Activated naive CD8-positive, alpha-beta T cell (primary cell): ENCODE measurements at regions not wholly inside any gene's neighbourhood (a gene's known extent, or its start where the extent isn't known, plus 50 kb on each side); places are given as distances from the start of the nearest gene placed in this dataset.

Source experiments
- H3K27ac Mint-ChIP-seq: one replicate; pipeline ENCODE4 v1.8.0; 2021; ENCODE audit warnings: mixed read lengths
- H3K27me3 Mint-ChIP-seq: one replicate; pipeline ENCODE4 v1.8.0; 2021; ENCODE audit warnings: mixed read lengths
- H3K36me3 Mint-ChIP-seq: one replicate; pipeline ENCODE4 v1.8.0; 2021; ENCODE audit warnings: mixed read lengths
- H3K4me1 Mint-ChIP-seq: one replicate; pipeline ENCODE4 v1.8.0; 2021; ENCODE audit warnings: low read depth, mixed read lengths
- H3K4me3 Mint-ChIP-seq: one replicate; pipeline ENCODE4 v1.8.0; 2021; ENCODE audit warnings: mild to moderate bottlenecking, mixed read lengths
- H3K9me3 Mint-ChIP-seq: one replicate; pipeline ENCODE4 v1.8.0; 2021; ENCODE audit warnings: low read depth, mixed read lengths

GRCh38 chr3:70580021-70580420 is 267.6 kb upstream of the MDFIC2 start:
- H3K36me3 Mint-ChIP-seq: no peaks in the 10 kb centered on the region
- no peak overlapping the region for H3K4me3 Mint-ChIP-seq
- no peak overlapping the region for H3K27ac Mint-ChIP-seq
- peaks cover 23% of the 10 kb centered on the region for H3K27me3 Mint-ChIP-seq
- H3K9me3 Mint-ChIP-seq: no peaks in the 10 kb centered on the region
- H3K4me1 Mint-ChIP-seq: no peaks in the 10 kb centered on the region

GRCh38 chr3:70571696-70572095 is 259.3 kb upstream of the MDFIC2 start:
- Mint-ChIP-seq H3K27ac (no peak overlapping the region), H3K4me3 (no peak overlapping the region), H3K27me3 (peaks cover 13% of the 10 kb centered on the region), H3K4me1 (no peaks in the 10 kb centered on the region), H3K9me3 (no peaks in the 10 kb centered on the region), H3K36me3 (peaks cover 2% of the 10 kb centered on the region)

- H3K4me3 Mint-ChIP-seq: no peak overlapping the region
- peaks cover 5% of the 10 kb centered on the region for H3K27me3 Mint-ChIP-seq
- peaks cover 2% of the 10 kb centered on the region for H3K36me3 Mint-ChIP-seq
- no peak overlapping the region for H3K27ac Mint-ChIP-seq
- H3K9me3 Mint-ChIP-seq: no peaks in the 10 kb centered on the region
- H3K4me1 Mint-ChIP-seq: no peaks in the 10 kb centered on the region
Observed at GRCh38 chr3:70570584-70570983, 258.1 kb upstream of the MDFIC2 start.

GRCh38 chr3:70568626-70569025 is 256.2 kb upstream of the MDFIC2 start:
- no peak overlapping the region for H3K4me3 Mint-ChIP-seq
- H3K27me3 Mint-ChIP-seq: peaks cover 4% of the 10 kb centered on the region
- H3K4me1 Mint-ChIP-seq: no peaks in the 10 kb centered on the region
- peaks cover 4% of the 10 kb centered on the region for H3K36me3 Mint-ChIP-seq
- H3K27ac Mint-ChIP-seq: no peak overlapping the region
- H3K9me3 Mint-ChIP-seq: peaks cover 5% of the 10 kb centered on the region

GRCh38 chr3:70565861-70566260 is 253.4 kb upstream of the MDFIC2 start:
- no peaks in the 10 kb centered on the region for H3K4me1 Mint-ChIP-seq
- no peak overlapping the region for H3K27ac Mint-ChIP-seq
- H3K9me3 Mint-ChIP-seq: peaks cover 11% of the 10 kb centered on the region
- H3K27me3 Mint-ChIP-seq: peaks cover 2% of the 10 kb centered on the region
- H3K4me3 Mint-ChIP-seq: no peak overlapping the region
- H3K36me3 Mint-ChIP-seq: peaks cover 5% of the 10 kb centered on the region

- no peaks in the 10 kb centered on the region for H3K4me1 Mint-ChIP-seq
- H3K27me3 Mint-ChIP-seq: peaks cover 2% of the 10 kb centered on the region
- H3K36me3 Mint-ChIP-seq: peaks cover 5% of the 10 kb centered on the region
- no peak overlapping the region for H3K27ac Mint-ChIP-seq
- H3K4me3 Mint-ChIP-seq: no peak overlapping the region
- peaks cover 11% of the 10 kb centered on the region for H3K9me3 Mint-ChIP-seq
Observed at GRCh38 chr3:70564552-70564951, 252.1 kb upstream of the MDFIC2 start.

GRCh38 chr3:70561796-70562195 is 249.4 kb upstream of the MDFIC2 start:
- Mint-ChIP-seq H3K4me1 (peaks cover 3% of the 10 kb centered on the region), H3K36me3 (peaks cover 5% of the 10 kb centered on the region), H3K4me3 (no peak overlapping the region), H3K27ac (no peak overlapping the region), H3K27me3 (peaks cover 2% of the 10 kb centered on the region), H3K9me3 (peaks cover 11% of the 10 kb centered on the region)

GRCh38 chr3:70558956-70559355 is 246.5 kb upstream of the MDFIC2 start:
- Mint-ChIP-seq H3K4me3 (no peak overlapping the region), H3K27ac (no peak overlapping the region), H3K36me3 (peaks cover 5% of the 10 kb centered on the region), H3K4me1 (peaks cover 3% of the 10 kb centered on the region), H3K27me3 (peaks cover 2% of the 10 kb centered on the region), H3K9me3 (peaks cover 9% of the 10 kb centered on the region)

- Mint-ChIP-seq H3K27ac (no peak overlapping the region), H3K4me1 (peaks cover 3% of the 10 kb centered on the region), H3K36me3 (peaks cover 2% of the 10 kb centered on the region), H3K27me3 (no peaks in the 10 kb centered on the region), H3K4me3 (no peak overlapping the region), H3K9me3 (peaks cover 3% of the 10 kb centered on the region)
Observed at GRCh38 chr3:70557976-70558375, 245.5 kb upstream of the MDFIC2 start.

GRCh38 chr3:70556056-70556455 is 243.6 kb upstream of the MDFIC2 start:
- no peak overlapping the region for H3K27ac Mint-ChIP-seq
- H3K4me1 Mint-ChIP-seq: peaks cover 3% of the 10 kb centered on the region
- no peaks in the 10 kb centered on the region for H3K27me3 Mint-ChIP-seq
- no peaks in the 10 kb centered on the region for H3K9me3 Mint-ChIP-seq
- no peak overlapping the region for H3K4me3 Mint-ChIP-seq
- H3K36me3 Mint-ChIP-seq: no peaks in the 10 kb centered on the region

- H3K27ac Mint-ChIP-seq: no peak overlapping the region
- H3K27me3 Mint-ChIP-seq: no peaks in the 10 kb centered on the region
- no peaks in the 10 kb centered on the region for H3K9me3 Mint-ChIP-seq
- no peak overlapping the region for H3K4me3 Mint-ChIP-seq
- H3K36me3 Mint-ChIP-seq: no peaks in the 10 kb centered on the region
- H3K4me1 Mint-ChIP-seq: peaks cover 3% of the 10 kb centered on the region
Observed at GRCh38 chr3:70554170-70554569, 241.7 kb upstream of the MDFIC2 start.

GRCh38 chr3:70550723-70551319 is 238.4 kb upstream of the MDFIC2 start:
- Mint-ChIP-seq H3K4me3 (no peak overlapping the region), H3K27me3 (no peaks in the 10 kb centered on the region), H3K9me3 (no peaks in the 10 kb centered on the region), H3K4me1 (no peaks in the 10 kb centered on the region), H3K27ac (no peak overlapping the region), H3K36me3 (no peaks in the 10 kb centered on the region)

GRCh38 chr3:70546679-70547078 is 234.2 kb upstream of the MDFIC2 start:
- Mint-ChIP-seq H3K4me3 (no peak overlapping the region), H3K4me1 (peaks cover 1% of the 10 kb centered on the region), H3K27me3 (peaks cover 2% of the 10 kb centered on the region), H3K9me3 (no peaks in the 10 kb centered on the region), H3K36me3 (no peaks in the 10 kb centered on the region), H3K27ac (no peak overlapping the region)

- Mint-ChIP-seq H3K27me3 (peaks cover 2% of the 10 kb centered on the region), H3K9me3 (no peaks in the 10 kb centered on the region), H3K36me3 (no peaks in the 10 kb centered on the region), H3K27ac (no peak overlapping the region), H3K4me3 (no peak overlapping the region), H3K4me1 (peaks cover 1% of the 10 kb centered on the region)
Observed at GRCh38 chr3:70543493-70543892, 231.1 kb upstream of the MDFIC2 start.

GRCh38 chr3:70539908-70540307 is 227.5 kb upstream of the MDFIC2 start:
- H3K9me3 Mint-ChIP-seq: no peaks in the 10 kb centered on the region
- no peak overlapping the region for H3K4me3 Mint-ChIP-seq
- peaks cover 1% of the 10 kb centered on the region for H3K4me1 Mint-ChIP-seq
- no peak overlapping the region for H3K27ac Mint-ChIP-seq
- peaks cover 10% of the 10 kb centered on the region for H3K27me3 Mint-ChIP-seq
- H3K36me3 Mint-ChIP-seq: no peaks in the 10 kb centered on the region

GRCh38 chr3:70532806-70533205 is 220.4 kb upstream of the MDFIC2 start:
- no peaks in the 10 kb centered on the region for H3K9me3 Mint-ChIP-seq
- H3K36me3 Mint-ChIP-seq: no peaks in the 10 kb centered on the region
- peaks cover 8% of the 10 kb centered on the region for H3K27me3 Mint-ChIP-seq
- no peak overlapping the region for H3K4me3 Mint-ChIP-seq
- H3K4me1 Mint-ChIP-seq: no peaks in the 10 kb centered on the region
- no peak overlapping the region for H3K27ac Mint-ChIP-seq
